Ishikawa (cell line): ENCODE measurements at regions not wholly inside any gene's neighbourhood (a gene's known extent, or its start where the extent isn't known, plus 50 kb on each side); places are given as distances from the start of the nearest gene placed in this dataset.

Source experiments
- CEBPB ChIP-seq: IDR thresholded peaks from 2 replicates; pipeline ENCODE4 v1.6.1; 2012
- CREB1 ChIP-seq: IDR thresholded peaks from 2 replicates; pipeline ENCODE4 v1.6.1; 2012; ENCODE audit warnings: low read depth
- EGR1 ChIP-seq: IDR thresholded peaks from 2 replicates; pipeline ENCODE4 v1.6.1; 2012
- EP300 ChIP-seq: IDR thresholded peaks from 2 replicates; pipeline ENCODE4 v1.6.1; 2012; ENCODE audit warnings: borderline replicate concordance
- FOXM1 ChIP-seq: IDR thresholded peaks from 2 replicates; pipeline ENCODE4 v1.6.1; 2012; ENCODE audit warnings: low read depth, borderline replicate concordance
- NFIC ChIP-seq: IDR thresholded peaks from 2 replicates; pipeline ENCODE4 v1.6.1; 2012
- RAD21 ChIP-seq: IDR thresholded peaks from 2 replicates; pipeline ENCODE4 v1.6.1; 2012; ENCODE audit warnings: low read depth
- TAF1 ChIP-seq: IDR thresholded peaks from 2 replicates; pipeline ENCODE4 v1.6.1; 2012; ENCODE audit warnings: low read depth, mild to moderate bottlenecking
- TCF12 ChIP-seq: IDR thresholded peaks from 2 replicates; pipeline ENCODE4 v1.6.1; 2012; ENCODE audit warnings: low read depth
- TEAD4 ChIP-seq: IDR thresholded peaks from 2 replicates; pipeline ENCODE4 v1.6.1; 2012
- USF1 ChIP-seq: IDR thresholded peaks from 2 replicates; pipeline ENCODE4 v1.6.1; 2012
- YY1 ChIP-seq: IDR thresholded peaks from 2 replicates; pipeline ENCODE4 v1.6.1; 2012; ENCODE audit warnings: low read depth
- ZBTB7A ChIP-seq: IDR thresholded peaks from 2 replicates; pipeline ENCODE4 v1.6.1; 2012; ENCODE audit warnings: low read depth
- TF ChIP-seq, protein P1 (sequence below): IDR thresholded peaks from 2 replicates; pipeline ENCODE4 v1.6.1; 2012
- TF ChIP-seq, protein P2 (sequence below): IDR thresholded peaks from 2 replicates; pipeline ENCODE4 v1.6.1; 2012; ENCODE audit warnings: low read depth, mild to moderate bottlenecking

GRCh38 chr7:42506097-42506496, 269.1 kb upstream of the GLI3 start:
- TF ChIP-seq YY1 (no peak), CREB1 (no peak), TEAD4 (no peak)

DNA sequence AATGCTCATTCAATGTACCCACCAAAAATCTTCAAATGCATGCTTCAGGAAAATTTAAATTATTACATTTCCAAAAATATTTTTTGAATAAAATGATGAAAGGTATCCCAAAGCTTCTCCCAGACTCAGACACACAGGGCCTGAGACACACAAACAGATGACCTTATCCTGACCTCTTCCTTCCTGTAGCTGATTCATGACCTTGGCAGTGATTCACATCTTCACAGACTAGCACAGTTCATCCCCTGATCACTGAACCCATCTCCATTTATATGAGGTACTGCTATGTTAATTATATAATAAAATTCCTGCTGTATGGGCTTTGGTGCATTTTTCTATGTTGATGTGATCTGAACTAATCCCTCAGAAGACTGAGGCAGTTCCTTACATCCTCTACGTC, 265.0 kb upstream of the GLI3 start:
- TF ChIP-seq EGR1 (no peak), CEBPB (no peak), EP300 (no peak), FOXM1 (no peak), YY1 (no peak), NFIC (no peak), ZBTB7A (no peak), RAD21 (no peak), TCF12 (no peak), TEAD4 (no peak)
- TF ChIP-seq, protein P1, sequence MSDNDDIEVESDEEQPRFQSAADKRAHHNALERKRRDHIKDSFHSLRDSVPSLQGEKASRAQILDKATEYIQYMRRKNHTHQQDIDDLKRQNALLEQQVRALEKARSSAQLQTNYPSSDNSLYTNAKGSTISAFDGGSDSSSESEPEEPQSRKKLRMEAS: no peak
- TF ChIP-seq, protein P2, sequence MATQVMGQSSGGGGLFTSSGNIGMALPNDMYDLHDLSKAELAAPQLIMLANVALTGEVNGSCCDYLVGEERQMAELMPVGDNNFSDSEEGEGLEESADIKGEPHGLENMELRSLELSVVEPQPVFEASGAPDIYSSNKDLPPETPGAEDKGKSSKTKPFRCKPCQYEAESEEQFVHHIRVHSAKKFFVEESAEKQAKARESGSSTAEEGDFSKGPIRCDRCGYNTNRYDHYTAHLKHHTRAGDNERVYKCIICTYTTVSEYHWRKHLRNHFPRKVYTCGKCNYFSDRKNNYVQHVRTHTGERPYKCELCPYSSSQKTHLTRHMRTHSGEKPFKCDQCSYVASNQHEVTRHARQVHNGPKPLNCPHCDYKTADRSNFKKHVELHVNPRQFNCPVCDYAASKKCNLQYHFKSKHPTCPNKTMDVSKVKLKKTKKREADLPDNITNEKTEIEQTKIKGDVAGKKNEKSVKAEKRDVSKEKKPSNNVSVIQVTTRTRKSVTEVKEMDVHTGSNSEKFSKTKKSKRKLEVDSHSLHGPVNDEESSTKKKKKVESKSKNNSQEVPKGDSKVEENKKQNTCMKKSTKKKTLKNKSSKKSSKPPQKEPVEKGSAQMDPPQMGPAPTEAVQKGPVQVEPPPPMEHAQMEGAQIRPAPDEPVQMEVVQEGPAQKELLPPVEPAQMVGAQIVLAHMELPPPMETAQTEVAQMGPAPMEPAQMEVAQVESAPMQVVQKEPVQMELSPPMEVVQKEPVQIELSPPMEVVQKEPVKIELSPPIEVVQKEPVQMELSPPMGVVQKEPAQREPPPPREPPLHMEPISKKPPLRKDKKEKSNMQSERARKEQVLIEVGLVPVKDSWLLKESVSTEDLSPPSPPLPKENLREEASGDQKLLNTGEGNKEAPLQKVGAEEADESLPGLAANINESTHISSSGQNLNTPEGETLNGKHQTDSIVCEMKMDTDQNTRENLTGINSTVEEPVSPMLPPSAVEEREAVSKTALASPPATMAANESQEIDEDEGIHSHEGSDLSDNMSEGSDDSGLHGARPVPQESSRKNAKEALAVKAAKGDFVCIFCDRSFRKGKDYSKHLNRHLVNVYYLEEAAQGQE: no peak

GRCh38 chr7:42495256-42495655, 258.2 kb upstream of the GLI3 start:
- TF ChIP-seq USF1 (no peak), CREB1 (no peak), FOXM1 (no peak), CEBPB (no peak), TCF12 (no peak), NFIC (no peak), YY1 (no peak), EGR1 (no peak), TEAD4 (no peak), TAF1 (no peak), ZBTB7A (no peak), EP300 (no peak), RAD21 (no peak)
- TF ChIP-seq, protein P2: no peak
- TF ChIP-seq, protein P1: no peak

DNA sequence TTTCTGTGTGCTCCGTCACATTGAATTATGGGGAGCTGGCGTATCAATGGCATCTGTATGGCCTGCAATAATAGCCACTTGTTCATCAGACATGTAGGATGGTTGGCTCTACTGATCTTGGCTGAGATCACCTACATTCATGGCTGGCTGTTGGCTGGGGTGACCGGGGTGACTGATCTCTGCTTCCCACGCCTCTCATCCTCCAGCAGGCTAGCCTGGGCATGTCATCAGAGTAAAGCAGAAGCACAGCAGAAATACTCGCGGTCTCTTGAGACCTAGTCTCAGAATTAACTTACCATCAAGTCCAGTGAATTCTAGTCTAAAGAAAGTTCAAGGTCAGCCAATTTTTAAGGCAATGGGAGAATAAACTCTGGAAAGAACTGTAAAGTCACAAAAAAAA, 257.7 kb upstream of the GLI3 start:
- no peak for TF ChIP-seq FOXM1
- no peak for TF ChIP-seq EGR1
- TF ChIP-seq TEAD4: no peak
- no peak for TF ChIP-seq TAF1
- no peak for TF ChIP-seq RAD21
- TF ChIP-seq EP300: no peak
- no peak for TF ChIP-seq NFIC
- TF ChIP-seq USF1: no peak
- no peak for TF ChIP-seq TCF12
- TF ChIP-seq CEBPB: no peak
- no peak for TF ChIP-seq ZBTB7A
- TF ChIP-seq, protein P1: no peak
- no peak for TF ChIP-seq CREB1
- no peak for TF ChIP-seq YY1

DNA sequence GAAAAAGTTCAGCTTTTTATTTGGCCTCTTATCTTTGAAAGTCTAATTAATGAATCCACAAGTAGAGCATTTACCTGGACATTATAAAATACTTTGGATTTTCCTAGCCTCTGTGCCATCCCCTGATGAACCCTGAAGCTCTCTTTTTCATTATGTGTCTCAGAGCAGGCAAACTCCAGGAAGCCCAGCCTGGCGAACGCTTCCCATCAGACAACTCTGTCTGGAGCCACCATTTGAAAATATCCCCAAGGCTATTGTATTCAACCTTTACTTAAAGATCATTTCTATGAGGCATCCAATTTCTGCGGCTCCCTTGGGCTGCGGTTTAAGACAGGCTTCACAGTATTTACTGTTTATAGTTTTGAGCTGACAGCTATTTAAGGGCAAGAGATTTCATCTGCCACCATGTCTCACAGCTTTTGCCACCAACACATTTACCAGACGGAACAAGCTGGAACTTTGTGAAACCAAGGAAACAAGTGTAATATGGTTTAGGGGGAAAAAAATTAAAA, 257.2 kb upstream of the GLI3 start:
- TF ChIP-seq EGR1 (no peak), NFIC (no peak), USF1 (no peak), YY1 (no peak), CEBPB (no peak), FOXM1 (no peak), RAD21 (no peak), TEAD4 (no peak), ZBTB7A (no peak), EP300 (no peak), TCF12 (no peak), TAF1 (no peak), CREB1 (no peak)
- TF ChIP-seq, protein P2: no peak
- TF ChIP-seq, protein P1: no peak
